Calu3 (cell line): ENCODE measurements at regions not wholly inside any gene's neighbourhood (a gene's known extent, or its start where the extent isn't known, plus 50 kb on each side); places are given as distances from the start of the nearest gene placed in this dataset.

ENCODE experiments used
- BruUV-seq: library from RNA; stranded (reverse); fragments of 400-500 nt; replicated peaks from 2 replicates; lab custom pipeline; 2021; lab: Mats Ljungman, UMichigan
- CTCF ChIA-PET: fragments of 300-600 bp; sonication (Branson Sonifier 250); formaldehyde crosslinking; loops from one replicate; lab custom pipeline; 2022; ENCODE audit warnings: antibody characterized with exemption; lab: Charles Lee
- DNase-seq: peaks from one replicate; pipeline ENCODE4 v3.0.0; 2022
- H3K27ac Mint-ChIP-seq: one replicate; pipeline ENCODE4 v1.8.0; 2022; ENCODE audit warnings: mixed read lengths; ENCODE audit not compliant: unreplicated experiment
- H3K27me3 Mint-ChIP-seq: one replicate; pipeline ENCODE4 v1.8.0; 2022; ENCODE audit warnings: mixed read lengths; ENCODE audit not compliant: unreplicated experiment
- H3K36me3 Mint-ChIP-seq: one replicate; pipeline ENCODE4 v1.8.0; 2022; ENCODE audit warnings: mild to moderate bottlenecking, moderate library complexity, mixed read lengths; ENCODE audit not compliant: insufficient read depth, unreplicated experiment
- H3K4me1 Mint-ChIP-seq: one replicate; pipeline ENCODE4 v1.8.0; 2022; ENCODE audit warnings: mild to moderate bottlenecking, low read depth, mixed read lengths; ENCODE audit not compliant: unreplicated experiment
- H3K4me3 Mint-ChIP-seq: one replicate; pipeline ENCODE4 v1.8.0; 2022; ENCODE audit warnings: mild to moderate bottlenecking, low read depth, moderate library complexity, mixed read lengths; ENCODE audit not compliant: unreplicated experiment
- H3K9me3 Mint-ChIP-seq: one replicate; pipeline ENCODE4 v1.8.0; 2022; ENCODE audit warnings: low read depth, mixed read lengths; ENCODE audit not compliant: unreplicated experiment
- CTCF ChIP-seq: fragments of 200-600 bp; IDR thresholded peaks from one replicate; pipeline ENCODE4 v1.8.0; 2022; ENCODE audit warnings: antibody characterized with exemption; ENCODE audit not compliant: unreplicated experiment
- intact Hi-C: fragments of 100-400 bp; cut with micrococcal nuclease; formaldehyde crosslinking; loops from one replicate; pipeline ENCODE4 v1.10.0; 2022; ENCODE audit not compliant: unreplicated experiment

GRCh38 chr5:157989296-157989695, 130.4 kb upstream of the CLINT1 start:
- intact Hi-C loops, result no loop called here
- CTCF ChIA-PET, result no interaction called here
- no peak for DNase-seq
- peaks cover 5% of the 10 kb centered on the region for H3K4me1 Mint-ChIP-seq
- H3K36me3 Mint-ChIP-seq, result no peaks in the 10 kb centered on the region
- no TSS peak for BruUV-seq
- no peak overlapping the region for H3K4me3 Mint-ChIP-seq
- H3K27ac Mint-ChIP-seq, result no peak overlapping the region
- no peaks in the 10 kb centered on the region for H3K27me3 Mint-ChIP-seq
- TF ChIP-seq CTCF, result no peak
- peaks cover 4% of the 10 kb centered on the region for H3K9me3 Mint-ChIP-seq

GRCh38 chr5:157987259-157987658, 128.3 kb upstream of the CLINT1 start:
- Mint-ChIP-seq H3K9me3 (peaks cover 4% of the 10 kb centered on the region), H3K27ac (no peak overlapping the region), H3K4me1 (no peaks in the 10 kb centered on the region), H3K36me3 (no peaks in the 10 kb centered on the region), H3K4me3 (no peak overlapping the region), H3K27me3 (no peaks in the 10 kb centered on the region)
- CTCF ChIA-PET, result no interaction called here
- BruUV-seq, result no TSS peak
- TF ChIP-seq CTCF, result no peak
- intact Hi-C loops, result no loop called here
- DNase-seq, result no peak

- no peak for DNase-seq
- Mint-ChIP-seq H3K9me3 (peaks cover 4% of the 10 kb centered on the region), H3K27me3 (no peaks in the 10 kb centered on the region), H3K4me1 (no peaks in the 10 kb centered on the region), H3K27ac (no peak overlapping the region), H3K36me3 (no peaks in the 10 kb centered on the region), H3K4me3 (no peak overlapping the region)
- no TSS peak for BruUV-seq
- CTCF ChIA-PET, result no interaction called here
- intact Hi-C loops, result no loop called here
- TF ChIP-seq CTCF, result no peak
Observed at GRCh38 chr5:157986431-157986990, 127.6 kb upstream of the CLINT1 start.

- CTCF ChIA-PET, result no interaction called here
- H3K4me3 Mint-ChIP-seq, result no peak overlapping the region
- H3K9me3 Mint-ChIP-seq, result peaks cover 4% of the 10 kb centered on the region
- H3K27me3 Mint-ChIP-seq, result no peaks in the 10 kb centered on the region
- BruUV-seq, result no TSS peak
- H3K27ac Mint-ChIP-seq, result no peak overlapping the region
- H3K36me3 Mint-ChIP-seq, result no peaks in the 10 kb centered on the region
- intact Hi-C loops, result no loop called here
- no peak for TF ChIP-seq CTCF
- no peaks in the 10 kb centered on the region for H3K4me1 Mint-ChIP-seq
- DNase-seq, result no peak
Observed at GRCh38 chr5:157984611-157985010, 125.7 kb upstream of the CLINT1 start.
